Tibial nerve (tissue), 4 donors: ENCODE measurements at regions not wholly inside any gene's neighbourhood (a gene's known extent, or its start where the extent isn't known, plus 50 kb on each side); places are given as distances from the start of the nearest gene placed in this dataset.

Experiments used
- EP300 ChIP-seq, 2 donors: sonication (generic); formaldehyde crosslinking; IDR thresholded peaks; one replicate each; pipeline ENCODE4 v1.6.1; 2017; ENCODE audit warnings: antibody characterized with exemption in 2 of 2, mild to moderate bottlenecking in 1 of 2
- POLR2A ChIP-seq, 2 donors: fragments of 450-650 bp; IDR thresholded peaks; one replicate each; pipeline ENCODE4 v1.6.1; 2017; ENCODE audit warnings: antibody characterized with exemption in 2 of 2, mild to moderate bottlenecking in 2 of 2, moderate library complexity in 2 of 2
- TF ChIP-seq, protein P1 (sequence below), 5 experiments: fragments of 200-600 bp in 3 of 5; fragments of 450-650 bp in 2 of 5; sonication (generic) in 3 of 5; IDR thresholded peaks; one replicate each; pipeline ENCODE4 v1.5.1; 2016 to 2019; ENCODE audit warnings: antibody characterized with exemption in 5 of 5, mild to moderate bottlenecking in 3 of 5, moderate library complexity in 2 of 5

DNA sequence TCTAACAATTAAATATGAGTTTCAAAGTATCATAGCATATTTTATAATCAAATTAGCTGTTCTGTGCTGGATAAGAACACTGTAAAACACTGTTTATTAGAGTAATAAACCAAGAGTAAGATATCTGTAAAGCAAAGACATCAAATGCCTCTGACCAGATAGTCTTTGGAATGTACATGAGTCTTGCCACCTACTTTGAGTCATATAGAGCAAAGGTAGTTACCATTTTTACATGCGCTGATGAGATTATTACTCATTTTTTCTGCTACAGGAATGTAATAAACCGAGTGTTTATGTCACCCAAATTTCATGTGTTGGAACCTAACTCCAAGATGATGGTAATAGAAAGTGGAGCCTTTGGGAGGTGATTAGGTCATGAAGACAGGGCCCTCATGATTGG, 654.5 kb downstream of the CETN3 start:
- TF ChIP-seq, protein P1, sequence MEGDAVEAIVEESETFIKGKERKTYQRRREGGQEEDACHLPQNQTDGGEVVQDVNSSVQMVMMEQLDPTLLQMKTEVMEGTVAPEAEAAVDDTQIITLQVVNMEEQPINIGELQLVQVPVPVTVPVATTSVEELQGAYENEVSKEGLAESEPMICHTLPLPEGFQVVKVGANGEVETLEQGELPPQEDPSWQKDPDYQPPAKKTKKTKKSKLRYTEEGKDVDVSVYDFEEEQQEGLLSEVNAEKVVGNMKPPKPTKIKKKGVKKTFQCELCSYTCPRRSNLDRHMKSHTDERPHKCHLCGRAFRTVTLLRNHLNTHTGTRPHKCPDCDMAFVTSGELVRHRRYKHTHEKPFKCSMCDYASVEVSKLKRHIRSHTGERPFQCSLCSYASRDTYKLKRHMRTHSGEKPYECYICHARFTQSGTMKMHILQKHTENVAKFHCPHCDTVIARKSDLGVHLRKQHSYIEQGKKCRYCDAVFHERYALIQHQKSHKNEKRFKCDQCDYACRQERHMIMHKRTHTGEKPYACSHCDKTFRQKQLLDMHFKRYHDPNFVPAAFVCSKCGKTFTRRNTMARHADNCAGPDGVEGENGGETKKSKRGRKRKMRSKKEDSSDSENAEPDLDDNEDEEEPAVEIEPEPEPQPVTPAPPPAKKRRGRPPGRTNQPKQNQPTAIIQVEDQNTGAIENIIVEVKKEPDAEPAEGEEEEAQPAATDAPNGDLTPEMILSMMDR (IDR thresholded peaks at IDR 0.05), result no peak
- no peak for TF ChIP-seq EP300 (IDR thresholded peaks at IDR 0.05)
- TF ChIP-seq POLR2A (IDR thresholded peaks at IDR 0.05), result no peak
